Skin epidermis (tissue), 12 donors: ENCODE measurements at regions not wholly inside any gene's neighbourhood (a gene's known extent, or its start where the extent isn't known, plus 50 kb on each side); places are given as distances from the start of the nearest gene placed in this dataset.

Experiments used
- H3K27ac ChIP-seq, 21 experiments: fragments of 200-600 bp; sonication (generic) in 11 of 21; one replicate each; pipeline ENCODE4 v1.5.0; 2020; ENCODE audit warnings: mild to moderate bottlenecking in 3 of 21, inconsistent platforms in 2 of 21, moderate library complexity in 2 of 21
- H3K4me3 ChIP-seq, 7 experiments: fragments of 200-600 bp; sonication (generic) in 2 of 7; one replicate each; pipeline ENCODE4 v1.5.0; 2020; ENCODE audit warnings: inconsistent platforms in 2 of 7, mild to moderate bottlenecking in 2 of 7, moderate library complexity in 1 of 7

- Histone ChIP-seq H3K4me3 (no peak overlapping the region), H3K27ac (no peak overlapping the region)
These were observed 273.3 kb downstream of the DUSP10 start for GRCh38 chr1:221468546-221468945.

- Histone ChIP-seq H3K4me3 (no peak overlapping the region), H3K27ac (no peak overlapping the region)
These were observed 272.4 kb downstream of the DUSP10 start for GRCh38 chr1:221469476-221469875.

GRCh38 chr1:221470000-221470698, 271.7 kb downstream of the DUSP10 start:
- Histone ChIP-seq H3K27ac (no peak overlapping the region), H3K4me3 (no peak overlapping the region)

- Histone ChIP-seq H3K27ac (no peak overlapping the region), H3K4me3 (no peak overlapping the region)
These were observed 268.5 kb downstream of the DUSP10 start for GRCh38 chr1:221473411-221473810.

- no peak overlapping the region for H3K27ac ChIP-seq
- H3K4me3 ChIP-seq, result no peak overlapping the region
These were observed 264.6 kb downstream of the DUSP10 start for GRCh38 chr1:221477252-221477651.

- Histone ChIP-seq H3K4me3 (no peak overlapping the region), H3K27ac (peak overlapping the region in 1 of 21 experiments; percentile 38)
These were observed 263.6 kb downstream of the DUSP10 start for GRCh38 chr1:221478050-221478949.

- Histone ChIP-seq H3K4me3 (no peak overlapping the region), H3K27ac (no peak overlapping the region)
These were observed 253.9 kb downstream of the DUSP10 start for GRCh38 chr1:221487781-221488524.

- Histone ChIP-seq H3K4me3 (no peak overlapping the region), H3K27ac (no peak overlapping the region)
These were observed 253.3 kb downstream of the DUSP10 start for GRCh38 chr1:221488550-221488949.

GRCh38 chr1:221494670-221495069, 247.2 kb downstream of the DUSP10 start:
- Histone ChIP-seq H3K4me3 (no peak overlapping the region), H3K27ac (no peak overlapping the region)

- H3K4me3 ChIP-seq, result no peak overlapping the region
These were observed 244.8 kb downstream of the DUSP10 start for GRCh38 chr1:221497046-221497445.

GRCh38 chr1:221503268-221503667, 238.6 kb downstream of the DUSP10 start:
- Histone ChIP-seq H3K4me3 (no peak overlapping the region), H3K27ac (no peak overlapping the region)

More at GRCh38 chr1:221497046-221497445, 244.8 kb downstream of the DUSP10 start:
- no peak overlapping the region for H3K27ac ChIP-seq

- Histone ChIP-seq H3K27ac (no peak overlapping the region), H3K4me3 (no peak overlapping the region)
These were observed 232.1 kb downstream of the DUSP10 start for GRCh38 chr1:221509575-221510355.

GRCh38 chr1:221510793-221511503, 230.9 kb downstream of the DUSP10 start:
- H3K27ac ChIP-seq, result no peak overlapping the region
- no peak overlapping the region for H3K4me3 ChIP-seq

GRCh38 chr1:221511797-221512196, 230.1 kb downstream of the DUSP10 start:
- H3K27ac ChIP-seq, result no peak overlapping the region

GRCh38 chr1:221514806-221515205, 227.1 kb downstream of the DUSP10 start:
- Histone ChIP-seq H3K27ac (no peak overlapping the region), H3K4me3 (no peak overlapping the region)

More at GRCh38 chr1:221511797-221512196, 230.1 kb downstream of the DUSP10 start:
- no peak overlapping the region for H3K4me3 ChIP-seq

- no peak overlapping the region for H3K4me3 ChIP-seq
These were observed 226.4 kb downstream of the DUSP10 start for GRCh38 chr1:221515496-221515895.

GRCh38 chr1:221517961-221518360, 223.9 kb downstream of the DUSP10 start:
- H3K27ac ChIP-seq, result peak overlapping the region in 1 of 21 experiments; percentile 57
- no peak overlapping the region for H3K4me3 ChIP-seq

More at GRCh38 chr1:221515496-221515895, 226.4 kb downstream of the DUSP10 start:
- H3K27ac ChIP-seq, result no peak overlapping the region

- H3K4me3 ChIP-seq, result no peak overlapping the region
- no peak overlapping the region for H3K27ac ChIP-seq
These were observed 221.6 kb downstream of the DUSP10 start for GRCh38 chr1:221520250-221520649.

- no peak overlapping the region for H3K27ac ChIP-seq
- no peak overlapping the region for H3K4me3 ChIP-seq
These were observed 220.2 kb downstream of the DUSP10 start for GRCh38 chr1:221521686-221522085.
